Stomach (tissue), 8 donors: ENCODE measurements at regions not wholly inside any gene's neighbourhood (a gene's known extent, or its start where the extent isn't known, plus 50 kb on each side); places are given as distances from the start of the nearest gene placed in this dataset.
"Not testable (repeated sequence)": the region's sequence is repeated elsewhere in the genome, so short reads cannot be mapped to it uniquely, and the experiment has no call there.

Experiments
- DNase-seq, 2 donors: peaks; one replicate each; pipeline versions ENCODE4 v3.0.0 to v3.0.0-alpha.2; 2013 to 2019
- H3K27ac ChIP-seq, 5 donors: fragments of 200-600 bp in 4 of 5; sonication (generic) in 4 of 5; one replicate each; pipeline ENCODE4 v1.5.1; 2013 to 2019; ENCODE audit warnings: mild to moderate bottlenecking in 1 of 5, moderate library complexity in 1 of 5
- H3K27me3 ChIP-seq, 3 donors: fragments of 200-600 bp; sonication (generic); one replicate each; pipeline ENCODE4 v1.5.1; 2017 to 2019; ENCODE audit warnings: mixed run types in 1 of 3
- H3K36me3 ChIP-seq, 4 donors: fragments of 200-600 bp; sonication (generic); 1 replicate in 3 of 4; 2 replicates in 1 of 4; pipeline ENCODE4 v1.5.1; 2016 to 2019
- H3K4me1 ChIP-seq, 4 donors: fragments of 200-600 bp; sonication (generic); one replicate each; pipeline ENCODE4 v1.5.1; 2016 to 2019
- H3K4me3 ChIP-seq, 4 donors: fragments of 200-600 bp; sonication (generic) in 3 of 4; one replicate each; pipeline ENCODE4 v1.5.1; 2016 to 2019; ENCODE audit warnings: mild to moderate bottlenecking in 1 of 4
- H3K9me3 ChIP-seq, 4 donors: fragments of 200-600 bp; sonication (generic); one replicate each; pipeline ENCODE4 v1.5.1; 2016 to 2019
- CTCF ChIP-seq, 7 experiments: fragments of 450-650 bp in 4 of 7; fragments of 200-600 bp in 3 of 7; sonication (generic) in 3 of 7; IDR thresholded peaks; one replicate each; pipeline ENCODE4 v1.5.1; 2016 to 2019; ENCODE audit warnings: antibody characterized with exemption in 7 of 7, control low read depth in 2 of 7, mild to moderate bottlenecking in 1 of 7
- EP300 ChIP-seq: sonication (generic); formaldehyde crosslinking; IDR thresholded peaks from one replicate; pipeline ENCODE4 v1.6.1; 2017; ENCODE audit warnings: antibody characterized with exemption
- POLR2A ChIP-seq, 4 donors: fragments of 450-650 bp; IDR thresholded peaks; one replicate each; pipeline ENCODE4 v1.6.1; 2016; ENCODE audit warnings: antibody characterized with exemption in 4 of 4, control low read depth in 2 of 4, mild to moderate bottlenecking in 1 of 4, moderate library complexity in 1 of 4
- POLR2AphosphoS5 ChIP-seq, 3 donors: sonication (generic); formaldehyde crosslinking; IDR thresholded peaks; one replicate each; pipeline ENCODE4 v1.6.1; 2016; ENCODE audit warnings: antibody characterized with exemption in 3 of 3
- WGBS, 5 donors: extraction: QIAGEN DNeasy Blood & Tissue Kit in 3 of 5; methylation state at CpG; one replicate each; pipeline versions ENCODE4 v1.1.5 to v1.1.7; 2013 to 2018; 5-methylcytosine and 5-hydroxymethylcytosine counted together
- intact Hi-C: fragments of 100-400 bp; cut with DNase I; formaldehyde crosslinking; loops from one replicate; pipeline ENCODE4 v1.15.1; 2023; ENCODE audit warnings: low total_unique reads
- donor health status: healthy with polysubstance abuse.
- donor health status: Bipolar disorder and iron deficiency.
- donor health status: healthy.

- 39 to 60% (median 49%) methylated on average over 5 of the region's 5 CpGs for WGBS, 5 donors
- intact Hi-C loops = no loop called here
Observed at GRCh38 chr13:31385540-31385939, 185.8 kb downstream of the B3GLCT start.

GRCh38 chr13:31394506-31394905 lies 194.7 kb downstream of the B3GLCT start:
- TF ChIP-seq CTCF (IDR thresholded peaks at IDR 0.05) (no peak), EP300 (no peak), POLR2AphosphoS5 (IDR thresholded peaks at IDR 0.05) (no peak), POLR2A (IDR thresholded peaks at IDR 0.05) (no peak)
- 71 to 80% (median 78%) methylated on average over 4 of the region's 4 CpGs for WGBS, 5 donors
- H3K4me1 ChIP-seq = no peaks in the 10 kb centered on the region
- peaks cover 0 to 18% (median 8%) of the 10 kb centered on the region in 4 donors for H3K9me3 ChIP-seq
- intact Hi-C loops = no loop called here
- no peaks in the 10 kb centered on the region for H3K27me3 ChIP-seq
- no peak for DNase-seq
- H3K27ac ChIP-seq = no peak overlapping the region
- no peaks in the 10 kb centered on the region for H3K36me3 ChIP-seq
- no peak overlapping the region for H3K4me3 ChIP-seq

More at GRCh38 chr13:31385540-31385939, 185.8 kb downstream of the B3GLCT start:
- no peak for DNase-seq
- no peaks in the 10 kb centered on the region for H3K4me1 ChIP-seq
- no peaks in the 10 kb centered on the region for H3K36me3 ChIP-seq
- H3K27me3 ChIP-seq = no peaks in the 10 kb centered on the region
- H3K27ac ChIP-seq = no peak overlapping the region
- H3K4me3 ChIP-seq = no peak overlapping the region
- no peak for TF ChIP-seq EP300
- TF ChIP-seq POLR2AphosphoS5 (IDR thresholded peaks at IDR 0.05) = no peak
- no peak for TF ChIP-seq CTCF (IDR thresholded peaks at IDR 0.05)
- no peak for TF ChIP-seq POLR2A (IDR thresholded peaks at IDR 0.05)
- no peaks in the 10 kb centered on the region for H3K9me3 ChIP-seq

GRCh38 chr13:31395090-31395489 lies 195.3 kb downstream of the B3GLCT start:
- no peaks in the 10 kb centered on the region for H3K36me3 ChIP-seq
- H3K9me3 ChIP-seq = peaks cover 0 to 24% (median 13%) of the 10 kb centered on the region in 4 donors
- H3K27me3 ChIP-seq = no peaks in the 10 kb centered on the region
- H3K4me1 ChIP-seq = no peaks in the 10 kb centered on the region
- intact Hi-C loops = no loop called here
- WGBS, 5 donors = 60 to 80% (median 71%) methylated on average over 3 of the region's 3 CpGs
- H3K4me3 ChIP-seq = no peak overlapping the region
- no peak for TF ChIP-seq EP300
- TF ChIP-seq POLR2A (IDR thresholded peaks at IDR 0.05) = no peak
- TF ChIP-seq POLR2AphosphoS5 (IDR thresholded peaks at IDR 0.05) = no peak
- TF ChIP-seq CTCF (IDR thresholded peaks at IDR 0.05) = no peak
- H3K27ac ChIP-seq = no peak overlapping the region
- DNase-seq = no peak

- no peaks in the 10 kb centered on the region for H3K4me1 ChIP-seq
Observed at GRCh38 chr13:31399690-31400089, 199.9 kb downstream of the B3GLCT start.

GRCh38 chr13:31403711-31404110 lies 203.9 kb downstream of the B3GLCT start:
- H3K9me3 ChIP-seq = peaks cover 0 to 22% (median 12%) of the 10 kb centered on the region in 4 donors
- H3K4me1 ChIP-seq, intact Hi-C loops, H3K27me3 ChIP-seq, H3K4me3 ChIP-seq, DNase-seq, H3K27ac ChIP-seq, H3K36me3 ChIP-seq: not testable (repeated sequence)
- 40 to 63% (median 58%) methylated on average over 4 of the region's 4 CpGs for WGBS, 5 donors

More at GRCh38 chr13:31399690-31400089, 199.9 kb downstream of the B3GLCT start:
- Histone ChIP-seq H3K36me3 (no peaks in the 10 kb centered on the region), H3K4me3 (no peak overlapping the region), H3K27me3 (no peaks in the 10 kb centered on the region), H3K27ac (no peak overlapping the region), H3K9me3 (peaks cover 0 to 32% (median 18%) of the 10 kb centered on the region in 4 donors)
- TF ChIP-seq POLR2A (IDR thresholded peaks at IDR 0.05) = no peak
- TF ChIP-seq EP300 = no peak
- TF ChIP-seq POLR2AphosphoS5 (IDR thresholded peaks at IDR 0.05) = no peak
- no peak for TF ChIP-seq CTCF (IDR thresholded peaks at IDR 0.05)
- DNase-seq = no peak
- intact Hi-C loops = no loop called here
